ENCODE measurements at regions not wholly inside any gene's neighbourhood (a gene's known extent, or its start where the extent isn't known, plus 50 kb on each side); places are given as distances from the start of the nearest gene placed in this dataset.
"Not testable (repeated sequence)": the region's sequence is repeated elsewhere in the genome, so short reads cannot be mapped to it uniquely, and the experiment has no call there.

DNA sequence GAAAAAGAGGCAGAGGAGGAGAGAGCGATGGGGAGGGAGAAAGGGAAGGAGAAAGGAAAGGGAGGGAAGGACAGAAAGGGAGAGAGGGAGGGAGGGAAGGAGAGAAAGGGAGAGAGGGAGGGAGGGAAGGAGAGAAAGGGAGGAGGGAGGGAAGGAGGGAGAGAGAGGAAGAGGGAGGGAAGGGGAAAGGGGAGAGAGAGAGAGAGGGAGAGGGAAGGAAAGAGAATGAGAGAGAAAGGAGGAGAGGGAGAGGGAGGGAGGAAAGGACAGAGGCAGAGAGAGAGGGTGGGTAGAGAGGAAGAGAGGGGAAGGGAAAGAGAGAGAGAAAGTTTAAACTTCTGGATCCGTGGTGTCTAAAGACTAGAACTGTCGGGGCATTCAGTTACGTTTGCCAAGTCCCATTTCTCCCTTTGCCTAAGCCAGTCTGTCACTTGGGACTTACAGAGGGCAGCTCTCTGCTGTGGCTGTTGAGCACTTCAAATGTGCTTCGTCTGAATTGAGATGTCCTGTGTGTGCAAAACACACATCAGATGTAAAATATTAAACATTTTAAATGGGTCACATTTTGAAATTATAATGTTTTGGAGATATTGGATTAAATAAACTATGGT, 62.6 kb downstream of the PLXNA1 start:
- H3K9ac ChIP-seq (ENCODE audit: low read depth in 1 of 2, low read length in 2 of 2), result no peak overlapping the region
- no peaks in the 10 kb centered on the region for H3K9me3 ChIP-seq (ENCODE audit: control insufficient read depth in 2 of 2, low read length in 2 of 2)
- H3K27ac ChIP-seq (ENCODE audit: low read depth in 2 of 2, low read length in 2 of 2), result no peak overlapping the region
- H3K36me3 ChIP-seq (ENCODE audit: control insufficient read depth in 2 of 2, insufficient read depth in 2 of 2, low read length in 2 of 2), result no peaks in the 10 kb centered on the region
- H3K27me3 ChIP-seq (ENCODE audit: control insufficient read depth in 2 of 2, insufficient read depth in 2 of 2, low read length in 2 of 2), result peaks cover 0 to 2% of the 10 kb centered on the region in 2 donors
- H3K4me3 ChIP-seq (ENCODE audit: low read length in 2 of 2), result no peak overlapping the region
- no peaks in the 10 kb centered on the region for H3K4me1 ChIP-seq (ENCODE audit: control insufficient read depth in 2 of 2, insufficient read depth in 2 of 2, low read length in 2 of 2)

- not testable (repeated sequence) for H3K36me3 ChIP-seq (ENCODE audit: control insufficient read depth in 2 of 2, insufficient read depth in 2 of 2, low read length in 2 of 2); H3K27me3 ChIP-seq (ENCODE audit: control insufficient read depth in 2 of 2, insufficient read depth in 2 of 2, low read length in 2 of 2); H3K9ac ChIP-seq (ENCODE audit: low read depth in 1 of 2, low read length in 2 of 2); H3K9me3 ChIP-seq (ENCODE audit: control insufficient read depth in 2 of 2, low read length in 2 of 2); H3K4me3 ChIP-seq (ENCODE audit: low read length in 2 of 2); H3K27ac ChIP-seq (ENCODE audit: low read depth in 2 of 2, low read length in 2 of 2); H3K4me1 ChIP-seq (ENCODE audit: control insufficient read depth in 2 of 2, insufficient read depth in 2 of 2, low read length in 2 of 2)
These were observed 63.8 kb downstream of the PLXNA1 start for GRCh38 chr3:127046690-127047089.

- no peak overlapping the region for H3K4me3 ChIP-seq (ENCODE audit: low read length in 2 of 2)
- no peaks in the 10 kb centered on the region for H3K9me3 ChIP-seq (ENCODE audit: control insufficient read depth in 2 of 2, low read length in 2 of 2)
- no peak overlapping the region for H3K9ac ChIP-seq (ENCODE audit: low read depth in 1 of 2, low read length in 2 of 2)
- H3K27me3 ChIP-seq (ENCODE audit: control insufficient read depth in 2 of 2, insufficient read depth in 2 of 2, low read length in 2 of 2), result peaks cover 0 to 2% of the 10 kb centered on the region in 2 donors
- H3K36me3 ChIP-seq (ENCODE audit: control insufficient read depth in 2 of 2, insufficient read depth in 2 of 2, low read length in 2 of 2), result no peaks in the 10 kb centered on the region
- H3K27ac ChIP-seq (ENCODE audit: low read depth in 2 of 2, low read length in 2 of 2), result no peak overlapping the region
- H3K4me1 ChIP-seq (ENCODE audit: control insufficient read depth in 2 of 2, insufficient read depth in 2 of 2, low read length in 2 of 2), result peaks cover 6 to 11% of the 10 kb centered on the region in 2 donors
These were observed 66.5 kb downstream of the PLXNA1 start for GRCh38 chr3:127049393-127049792.

- Histone ChIP-seq H3K27ac (ENCODE audit: low read depth in 2 of 2, low read length in 2 of 2) (no peak overlapping the region), H3K4me1 (ENCODE audit: control insufficient read depth in 2 of 2, insufficient read depth in 2 of 2, low read length in 2 of 2) (peaks cover 6 to 11% of the 10 kb centered on the region in 2 donors), H3K36me3 (ENCODE audit: control insufficient read depth in 2 of 2, insufficient read depth in 2 of 2, low read length in 2 of 2) (no peaks in the 10 kb centered on the region), H3K9ac (ENCODE audit: low read depth in 1 of 2, low read length in 2 of 2) (no peak overlapping the region), H3K4me3 (ENCODE audit: low read length in 2 of 2) (no peak overlapping the region), H3K9me3 (ENCODE audit: control insufficient read depth in 2 of 2, low read length in 2 of 2) (no peaks in the 10 kb centered on the region), H3K27me3 (ENCODE audit: control insufficient read depth in 2 of 2, insufficient read depth in 2 of 2, low read length in 2 of 2) (peaks cover 0 to 2% of the 10 kb centered on the region in 2 donors)
These were observed 67.8 kb downstream of the PLXNA1 start for GRCh38 chr3:127050733-127051132.

- no peak overlapping the region for H3K27ac ChIP-seq (ENCODE audit: low read depth in 2 of 2, low read length in 2 of 2)
- no peaks in the 10 kb centered on the region for H3K36me3 ChIP-seq (ENCODE audit: control insufficient read depth in 2 of 2, insufficient read depth in 2 of 2, low read length in 2 of 2)
- peaks cover 0 to 2% of the 10 kb centered on the region in 2 donors for H3K27me3 ChIP-seq (ENCODE audit: control insufficient read depth in 2 of 2, insufficient read depth in 2 of 2, low read length in 2 of 2)
- H3K9me3 ChIP-seq (ENCODE audit: control insufficient read depth in 2 of 2, low read length in 2 of 2), result no peaks in the 10 kb centered on the region
- no peak overlapping the region for H3K9ac ChIP-seq (ENCODE audit: low read depth in 1 of 2, low read length in 2 of 2)
- H3K4me3 ChIP-seq (ENCODE audit: low read length in 2 of 2), result no peak overlapping the region
- H3K4me1 ChIP-seq (ENCODE audit: control insufficient read depth in 2 of 2, insufficient read depth in 2 of 2, low read length in 2 of 2), result peaks cover 6 to 11% of the 10 kb centered on the region in 2 donors
These were observed 69.2 kb downstream of the PLXNA1 start for GRCh38 chr3:127052121-127052561.

GRCh38 chr3:127053026-127053425, 70.1 kb downstream of the PLXNA1 start:
- Histone ChIP-seq H3K27ac (ENCODE audit: low read depth in 2 of 2, low read length in 2 of 2) (no peak overlapping the region), H3K4me1 (ENCODE audit: control insufficient read depth in 2 of 2, insufficient read depth in 2 of 2, low read length in 2 of 2) (peaks cover 6 to 11% of the 10 kb centered on the region in 2 donors), H3K9ac (ENCODE audit: low read depth in 1 of 2, low read length in 2 of 2) (no peak overlapping the region), H3K36me3 (ENCODE audit: control insufficient read depth in 2 of 2, insufficient read depth in 2 of 2, low read length in 2 of 2) (no peaks in the 10 kb centered on the region), H3K27me3 (ENCODE audit: control insufficient read depth in 2 of 2, insufficient read depth in 2 of 2, low read length in 2 of 2) (peaks cover 0 to 2% of the 10 kb centered on the region in 2 donors), H3K4me3 (ENCODE audit: low read length in 2 of 2) (no peak overlapping the region), H3K9me3 (ENCODE audit: control insufficient read depth in 2 of 2, low read length in 2 of 2) (no peaks in the 10 kb centered on the region)

DNA sequence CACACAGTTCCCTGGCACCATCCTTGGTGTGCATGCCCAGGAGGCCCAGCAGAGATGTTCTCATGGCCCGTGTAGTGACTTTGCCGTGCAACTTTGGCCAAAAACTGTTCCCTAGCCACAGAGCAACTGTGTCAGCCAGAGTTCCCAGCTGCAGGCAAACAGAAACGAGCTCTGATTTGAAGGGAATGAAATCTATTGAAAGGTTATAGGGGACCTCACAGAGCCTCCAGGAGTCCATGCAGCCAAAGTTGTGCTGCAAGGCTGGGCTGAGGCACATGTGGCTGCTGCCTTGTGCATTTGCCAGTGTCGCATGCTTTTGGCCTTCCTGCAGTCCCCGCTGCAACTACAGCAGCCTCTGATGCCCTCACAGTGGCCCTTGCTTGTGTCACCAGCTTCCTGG, 70.5 kb downstream of the PLXNA1 start:
- Histone ChIP-seq H3K36me3 (ENCODE audit: control insufficient read depth in 2 of 2, insufficient read depth in 2 of 2, low read length in 2 of 2) (no peaks in the 10 kb centered on the region), H3K4me1 (ENCODE audit: control insufficient read depth in 2 of 2, insufficient read depth in 2 of 2, low read length in 2 of 2) (peaks cover 6 to 11% of the 10 kb centered on the region in 2 donors), H3K9me3 (ENCODE audit: control insufficient read depth in 2 of 2, low read length in 2 of 2) (no peaks in the 10 kb centered on the region), H3K27me3 (ENCODE audit: control insufficient read depth in 2 of 2, insufficient read depth in 2 of 2, low read length in 2 of 2) (peaks cover 0 to 2% of the 10 kb centered on the region in 2 donors), H3K27ac (ENCODE audit: low read depth in 2 of 2, low read length in 2 of 2) (no peak overlapping the region), H3K4me3 (ENCODE audit: low read length in 2 of 2) (no peak overlapping the region), H3K9ac (ENCODE audit: low read depth in 1 of 2, low read length in 2 of 2) (no peak overlapping the region)

DNA sequence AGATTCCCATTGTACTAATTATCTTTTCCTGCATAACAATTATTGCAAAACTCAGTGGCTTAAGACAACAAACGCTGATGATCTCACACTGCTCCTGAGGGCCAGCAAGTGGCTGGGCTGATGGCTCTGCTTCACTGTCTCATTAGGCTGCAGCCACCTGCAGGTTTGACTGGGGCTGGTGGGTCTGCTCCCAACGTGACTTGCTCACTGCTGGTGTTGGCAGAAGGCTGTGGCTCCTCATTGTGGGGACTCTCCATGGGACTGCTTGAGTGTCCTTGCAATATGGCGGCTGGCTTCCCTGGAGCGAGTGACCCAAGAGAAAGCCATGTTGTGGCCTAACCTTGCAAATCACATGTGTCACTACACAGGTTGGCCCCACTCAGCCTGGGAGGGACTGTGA, 71.1 kb downstream of the PLXNA1 start:
- Histone ChIP-seq H3K27me3 (ENCODE audit: control insufficient read depth in 2 of 2, insufficient read depth in 2 of 2, low read length in 2 of 2) (peaks cover 0 to 2% of the 10 kb centered on the region in 2 donors), H3K9me3 (ENCODE audit: control insufficient read depth in 2 of 2, low read length in 2 of 2) (no peaks in the 10 kb centered on the region), H3K4me3 (ENCODE audit: low read length in 2 of 2) (no peak overlapping the region), H3K4me1 (ENCODE audit: control insufficient read depth in 2 of 2, insufficient read depth in 2 of 2, low read length in 2 of 2) (peaks cover 6 to 11% of the 10 kb centered on the region in 2 donors), H3K9ac (ENCODE audit: low read depth in 1 of 2, low read length in 2 of 2) (no peak overlapping the region), H3K27ac (ENCODE audit: low read depth in 2 of 2, low read length in 2 of 2) (no peak overlapping the region), H3K36me3 (ENCODE audit: control insufficient read depth in 2 of 2, insufficient read depth in 2 of 2, low read length in 2 of 2) (no peaks in the 10 kb centered on the region)

DNA sequence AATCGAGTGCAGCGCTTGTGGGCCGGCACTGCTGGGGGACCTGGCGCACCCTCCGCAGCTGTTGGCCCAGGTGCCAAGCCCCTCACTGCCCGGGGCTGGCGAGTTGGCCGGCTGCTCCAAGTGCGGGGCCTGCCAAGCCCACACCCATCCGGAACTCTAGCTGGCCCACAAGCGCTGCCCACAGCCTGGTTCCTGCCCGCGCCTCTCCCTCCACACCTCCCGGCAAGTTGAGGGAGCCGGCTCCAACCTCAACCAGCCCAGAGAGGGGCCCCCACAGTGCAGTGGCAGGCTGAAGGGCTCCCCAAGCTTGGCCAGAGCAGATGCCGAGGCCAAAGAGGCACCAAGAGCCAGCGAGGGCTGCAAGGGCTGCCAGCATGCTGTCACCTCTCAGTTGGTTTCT, 73.4 kb downstream of the PLXNA1 start:
- no peaks in the 10 kb centered on the region for H3K27me3 ChIP-seq (ENCODE audit: control insufficient read depth in 2 of 2, insufficient read depth in 2 of 2, low read length in 2 of 2)
- no peaks in the 10 kb centered on the region for H3K9me3 ChIP-seq (ENCODE audit: control insufficient read depth in 2 of 2, low read length in 2 of 2)
- H3K4me1 ChIP-seq (ENCODE audit: control insufficient read depth in 2 of 2, insufficient read depth in 2 of 2, low read length in 2 of 2), result peaks cover 6 to 11% of the 10 kb centered on the region in 2 donors
- no peak overlapping the region for H3K4me3 ChIP-seq (ENCODE audit: low read length in 2 of 2)
- no peak overlapping the region for H3K9ac ChIP-seq (ENCODE audit: low read depth in 1 of 2, low read length in 2 of 2)
- no peak overlapping the region for H3K27ac ChIP-seq (ENCODE audit: low read depth in 2 of 2, low read length in 2 of 2)
- no peaks in the 10 kb centered on the region for H3K36me3 ChIP-seq (ENCODE audit: control insufficient read depth in 2 of 2, insufficient read depth in 2 of 2, low read length in 2 of 2)

DNA sequence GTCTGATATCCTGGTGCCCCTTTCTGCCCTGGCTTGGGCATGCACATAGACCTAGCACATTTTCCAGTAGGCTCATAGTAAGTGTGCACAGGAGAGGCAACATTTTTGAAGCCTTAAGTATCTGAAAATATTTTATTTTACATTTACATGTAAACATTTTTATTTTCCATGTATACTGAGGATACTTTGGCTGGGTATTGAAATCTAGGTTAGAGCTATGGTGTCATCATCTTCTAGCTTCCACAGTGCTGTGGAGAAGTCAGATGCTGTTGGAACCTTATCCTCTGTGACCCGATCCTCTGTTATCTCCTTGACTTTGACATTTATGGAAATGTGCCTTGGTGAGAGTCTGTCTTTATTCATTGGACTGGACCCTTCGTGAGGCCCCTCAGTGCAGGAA, 74.1 kb downstream of the PLXNA1 start:
- Histone ChIP-seq H3K4me1 (ENCODE audit: control insufficient read depth in 2 of 2, insufficient read depth in 2 of 2, low read length in 2 of 2) (peaks cover 6 to 7% of the 10 kb centered on the region in 2 donors), H3K36me3 (ENCODE audit: control insufficient read depth in 2 of 2, insufficient read depth in 2 of 2, low read length in 2 of 2) (no peaks in the 10 kb centered on the region), H3K27ac (ENCODE audit: low read depth in 2 of 2, low read length in 2 of 2) (no peak overlapping the region), H3K9me3 (ENCODE audit: control insufficient read depth in 2 of 2, low read length in 2 of 2) (no peaks in the 10 kb centered on the region), H3K27me3 (ENCODE audit: control insufficient read depth in 2 of 2, insufficient read depth in 2 of 2, low read length in 2 of 2) (no peaks in the 10 kb centered on the region), H3K4me3 (ENCODE audit: low read length in 2 of 2) (no peak overlapping the region), H3K9ac (ENCODE audit: low read depth in 1 of 2, low read length in 2 of 2) (no peak overlapping the region)

Data from mucosa of rectum (tissue), 2 donors.